SIG-M5 (cell line): ENCODE measurements at regions not wholly inside any gene's neighbourhood (a gene's known extent, or its start where the extent isn't known, plus 50 kb on each side); places are given as distances from the start of the nearest gene placed in this dataset.
"Not testable (repeated sequence)": the region's sequence is repeated elsewhere in the genome, so short reads cannot be mapped to it uniquely, and the experiment has no call there.

Source experiments
- DNase-seq: peaks from one replicate; lab custom pipeline; 2025; lab: John Stamatoyannopoulos, UW

GRCh38 chr12:131551675-131552491 is 159.0 kb upstream of the SFSWAP start:
- DNase-seq = no peak

- DNase-seq = no peak
Measured at GRCh38 chr12:131552492-131552863, 158.4 kb upstream of the SFSWAP start.

GRCh38 chr12:131553096-131553777 is 157.7 kb upstream of the SFSWAP start:
- no peak for DNase-seq

- DNase-seq = no peak
Measured at GRCh38 chr12:131555197-131555846, 155.6 kb upstream of the SFSWAP start.

- DNase-seq = no peak
Measured at GRCh38 chr12:131555866-131556265, 155.0 kb upstream of the SFSWAP start.

- no peak for DNase-seq
Measured at GRCh38 chr12:131557078-131557709, 153.7 kb upstream of the SFSWAP start.

- DNase-seq = no peak
Measured at GRCh38 chr12:131559517-131560516, 151.1 kb upstream of the SFSWAP start.

- DNase-seq = no peak
Measured at GRCh38 chr12:131561051-131561450, 149.8 kb upstream of the SFSWAP start.

GRCh38 chr12:131561891-131562684 is 148.8 kb upstream of the SFSWAP start:
- DNase-seq = no peak

- not testable (repeated sequence) for DNase-seq
Measured at GRCh38 chr12:131564138-131564727, 146.7 kb upstream of the SFSWAP start.

GRCh38 chr12:131564845-131565244 is 146.0 kb upstream of the SFSWAP start:
- no peak for DNase-seq

- DNase-seq = no peak
Measured at GRCh38 chr12:131565267-131566015, 145.4 kb upstream of the SFSWAP start.

- no peak for DNase-seq
Measured at GRCh38 chr12:131568336-131568735, 142.6 kb upstream of the SFSWAP start.

GRCh38 chr12:131570596-131570995 is 140.3 kb upstream of the SFSWAP start:
- no peak for DNase-seq

- DNase-seq = no peak
Measured at GRCh38 chr12:131571827-131572226, 139.1 kb upstream of the SFSWAP start.

- no peak for DNase-seq
Measured at GRCh38 chr12:131572626-131573025, 138.3 kb upstream of the SFSWAP start.

- no peak for DNase-seq
Measured at GRCh38 chr12:131573631-131574394, 137.1 kb upstream of the SFSWAP start.

- no peak for DNase-seq
Measured at GRCh38 chr12:131574395-131574771, 136.5 kb upstream of the SFSWAP start.

- DNase-seq = no peak
Measured at GRCh38 chr12:131575371-131575770, 135.5 kb upstream of the SFSWAP start.
